Transverse colon (tissue), 3 donors: ENCODE measurements at regions not wholly inside any gene's neighbourhood (a gene's known extent, or its start where the extent isn't known, plus 50 kb on each side); places are given as distances from the start of the nearest gene placed in this dataset.
"Not testable (repeated sequence)": the region's sequence is repeated elsewhere in the genome, so short reads cannot be mapped to it uniquely, and the experiment has no call there.

Experiments
- CTCF ChIP-seq, 5 experiments: fragments of 200-600 bp in 3 of 5; fragments of 450-650 bp in 2 of 5; sonication (generic) in 3 of 5; IDR thresholded peaks; 1 replicate in 2 of 5; 2 replicates in 3 of 5; pipeline ENCODE4 v1.5.1; 2016 to 2017; ENCODE audit warnings: antibody characterized with exemption in 5 of 5, inconsistent platforms in 3 of 5, mild to moderate bottlenecking in 2 of 5, moderate library complexity in 1 of 5
- POLR2A ChIP-seq: fragments of 450-650 bp; IDR thresholded peaks from one replicate; pipeline ENCODE4 v1.6.1; 2016; ENCODE audit warnings: antibody characterized with exemption, mild to moderate bottlenecking, moderate library complexity

DNA sequence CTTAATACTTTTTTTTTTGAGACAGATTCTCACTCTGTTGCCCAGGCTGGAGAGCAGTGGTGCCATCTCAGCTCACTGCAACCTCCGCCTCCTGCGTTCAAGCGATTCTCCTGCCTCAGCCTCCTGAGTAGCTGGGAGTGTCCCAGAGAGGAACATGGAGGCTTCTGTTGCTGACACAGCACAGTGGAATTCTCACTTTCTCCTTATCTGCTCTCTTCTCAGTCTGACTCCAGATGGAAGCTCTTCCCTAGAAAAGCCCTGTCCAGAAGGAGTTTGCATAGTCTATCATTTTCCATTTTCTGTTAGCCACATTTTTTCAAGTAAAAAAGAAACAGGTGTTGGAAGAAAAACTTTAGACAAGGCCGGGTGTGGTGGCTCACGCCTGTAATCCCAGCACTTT is 98.5 kb upstream of the KIF26B start:
- TF ChIP-seq POLR2A; CTCF (IDR thresholded peaks at IDR 0.05): not testable (repeated sequence)
